Endothelial cell (in vitro differentiated cells): ENCODE measurements at regions not wholly inside any gene's neighbourhood (a gene's known extent, or its start where the extent isn't known, plus 50 kb on each side); places are given as distances from the start of the nearest gene placed in this dataset.

ENCODE experiments used
- DNase-seq: peaks from one replicate; pipeline ENCODE4 v3.0.0; 2021; ENCODE audit warnings: low spot score
- H3K27ac Mint-ChIP-seq: one replicate; pipeline ENCODE4 v1.8.0; 2021; ENCODE audit warnings: mixed read lengths, inconsistent platforms; ENCODE audit not compliant: unreplicated experiment
- H3K27me3 Mint-ChIP-seq: one replicate; pipeline ENCODE4 v1.8.0; 2021; ENCODE audit warnings: mild to moderate bottlenecking, moderate library complexity, mixed read lengths, inconsistent platforms; ENCODE audit not compliant: unreplicated experiment
- H3K36me3 Mint-ChIP-seq: one replicate; pipeline ENCODE4 v1.8.0; 2021; ENCODE audit warnings: mild to moderate bottlenecking, low read depth, mixed read lengths, inconsistent platforms; ENCODE audit not compliant: unreplicated experiment
- H3K4me1 Mint-ChIP-seq: one replicate; pipeline ENCODE4 v1.8.0; 2021; ENCODE audit warnings: mild to moderate bottlenecking, mixed read lengths, inconsistent platforms; ENCODE audit not compliant: unreplicated experiment
- H3K4me3 Mint-ChIP-seq: one replicate; pipeline ENCODE4 v1.8.0; 2021; ENCODE audit warnings: mild to moderate bottlenecking, mixed read lengths, inconsistent platforms; ENCODE audit not compliant: unreplicated experiment
- H3K9me3 Mint-ChIP-seq: one replicate; pipeline ENCODE4 v1.8.0; 2021; ENCODE audit warnings: mixed read lengths, inconsistent platforms; ENCODE audit not compliant: unreplicated experiment
- CTCF ChIP-seq: fragments of 200-600 bp; sonication (generic); IDR thresholded peaks from one replicate; pipeline ENCODE4 v1.5.0; 2021; ENCODE audit warnings: antibody characterized with exemption; ENCODE audit not compliant: unreplicated experiment

GRCh38 chr5:2272039-2272438 lies 389.3 kb upstream of the IRX4 start:
- peaks cover 4% of the 10 kb centered on the region for H3K27me3 Mint-ChIP-seq
- no peaks in the 10 kb centered on the region for H3K4me1 Mint-ChIP-seq
- no peak overlapping the region for H3K27ac Mint-ChIP-seq
- H3K4me3 Mint-ChIP-seq, result no peak overlapping the region
- no peak for TF ChIP-seq CTCF
- no peak for DNase-seq
- H3K36me3 Mint-ChIP-seq, result no peaks in the 10 kb centered on the region
- H3K9me3 Mint-ChIP-seq, result peaks cover 8% of the 10 kb centered on the region

DNA sequence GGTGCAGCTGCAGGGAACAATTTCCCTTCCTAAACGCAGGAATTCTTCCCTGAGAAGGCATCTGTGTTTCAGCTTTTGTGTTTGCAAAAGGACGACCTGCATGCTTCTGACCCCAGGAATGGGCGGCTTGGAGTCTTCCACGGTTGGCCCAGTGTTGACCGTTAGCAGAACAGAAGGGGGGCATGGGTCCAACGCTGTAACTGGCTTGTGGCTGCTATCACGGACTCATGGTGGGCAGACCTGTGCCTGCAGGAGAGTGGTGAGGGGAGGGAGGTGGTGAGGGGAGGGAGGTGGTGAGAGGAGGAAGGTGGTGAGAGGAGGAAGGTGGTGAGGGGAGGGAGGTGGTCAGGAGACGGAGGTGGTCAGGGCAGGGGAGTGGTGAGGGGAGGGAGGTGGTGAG lies 388.6 kb upstream of the IRX4 start:
- Mint-ChIP-seq H3K27ac (no peak overlapping the region), H3K36me3 (no peaks in the 10 kb centered on the region), H3K9me3 (peaks cover 8% of the 10 kb centered on the region), H3K4me3 (no peak overlapping the region), H3K4me1 (no peaks in the 10 kb centered on the region), H3K27me3 (peaks cover 4% of the 10 kb centered on the region)
- no peak for TF ChIP-seq CTCF
- no peak for DNase-seq

DNA sequence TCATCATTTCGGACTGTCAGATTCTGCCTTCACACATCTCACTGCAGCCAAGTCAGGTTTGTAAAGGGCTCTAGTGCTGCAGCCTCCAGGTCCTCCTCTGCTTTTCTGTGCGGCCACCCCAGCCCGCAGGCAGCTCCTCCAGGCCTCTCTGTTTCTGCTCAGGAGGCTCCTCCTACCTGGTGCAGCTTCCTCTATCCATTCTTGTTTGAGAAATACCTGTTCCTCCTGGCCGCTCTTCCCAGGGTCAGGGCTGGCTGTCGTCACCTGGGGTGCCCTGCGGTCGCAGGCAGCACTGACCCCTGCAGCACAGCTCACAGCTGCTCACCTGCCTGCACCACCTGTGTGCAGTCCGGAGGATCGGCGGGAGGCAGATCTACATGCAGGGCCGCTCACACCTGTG lies 387.7 kb upstream of the IRX4 start:
- DNase-seq, result no peak
- no peaks in the 10 kb centered on the region for H3K4me1 Mint-ChIP-seq
- no peaks in the 10 kb centered on the region for H3K36me3 Mint-ChIP-seq
- peaks cover 4% of the 10 kb centered on the region for H3K27me3 Mint-ChIP-seq
- TF ChIP-seq CTCF, result no peak
- no peak overlapping the region for H3K27ac Mint-ChIP-seq
- peaks cover 8% of the 10 kb centered on the region for H3K9me3 Mint-ChIP-seq
- H3K4me3 Mint-ChIP-seq, result no peak overlapping the region

- TF ChIP-seq CTCF, result no peak
- Mint-ChIP-seq H3K9me3 (peaks cover 4% of the 10 kb centered on the region), H3K4me3 (no peak overlapping the region), H3K4me1 (no peaks in the 10 kb centered on the region), H3K27ac (no peak overlapping the region), H3K36me3 (no peaks in the 10 kb centered on the region), H3K27me3 (peaks cover 4% of the 10 kb centered on the region)
- DNase-seq, result no peak
Observed at GRCh38 chr5:2269656-2270055, 386.9 kb upstream of the IRX4 start.

DNA sequence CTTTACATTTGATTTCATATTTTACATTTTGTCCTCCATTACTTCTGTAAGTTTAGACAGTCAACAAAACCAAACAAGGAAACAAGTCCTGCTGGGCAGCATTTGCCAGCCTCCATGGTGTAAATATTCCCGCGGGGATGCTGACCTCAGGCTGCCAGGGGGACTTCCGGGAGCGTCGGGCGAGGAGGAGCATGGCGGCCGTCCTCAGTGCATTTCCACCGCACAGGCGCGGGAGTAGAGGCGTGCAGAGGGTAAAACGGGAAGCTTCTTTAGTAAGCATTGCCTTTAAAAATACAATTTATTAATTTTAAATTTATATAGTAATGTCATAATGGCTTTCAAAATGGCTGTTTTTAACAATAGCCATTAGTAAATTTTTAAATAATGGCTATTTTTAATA lies 385.3 kb upstream of the IRX4 start:
- Mint-ChIP-seq H3K36me3 (no peaks in the 10 kb centered on the region), H3K27ac (no peak overlapping the region), H3K9me3 (peaks cover 4% of the 10 kb centered on the region), H3K4me3 (no peak overlapping the region), H3K4me1 (no peaks in the 10 kb centered on the region), H3K27me3 (no peaks in the 10 kb centered on the region)
- no peak for DNase-seq
- no peak for TF ChIP-seq CTCF
